HepG2 (cell line): ENCODE measurements at regions not wholly inside any gene's neighbourhood (a gene's known extent, or its start where the extent isn't known, plus 50 kb on each side); places are given as distances from the start of the nearest gene placed in this dataset.

Experiments used
- ATAC-seq: fragments of 200-7000 bp; cut with Tn5 transposase; 3 replicates; pipeline ENCODE4 v1.9.1; 2020; ENCODE audit warnings: mild to moderate bottlenecking, moderate library complexity
- BruUV-seq: library from RNA; stranded (reverse); fragments of 400-500 nt; replicated peaks from 2 replicates; lab custom pipeline; 2021; lab: Mats Ljungman, UMichigan
- CTCF ChIA-PET: fragments of 300-600 bp; formaldehyde crosslinking; extraction: SDS; loops from one replicate; lab custom pipeline; 2021; ENCODE audit warnings: low total read pairs, inconsistent platforms, low intra/inter-chr PET ratio; lab: Yijun Ruan, JAX
- POLR2A ChIA-PET: fragments of 350-600 bp; sonication (Branson Sonifier 250); formaldehyde crosslinking; loops from one replicate; lab custom pipeline; 2020; ENCODE audit warnings: antibody characterized with exemption, inconsistent platforms; lab: Yijun Ruan, JAX
- DNase-seq: peaks from one replicate; pipeline ENCODE4 v3.0.0-alpha.2; 2015; ENCODE audit warnings: low spot score
- FAIRE-seq: peaks from 3 replicates; lab custom pipeline; 2011; peaks lifted over from hg19 to GRCh38; lab: Jason Lieb, UNC
- H2AFZ ChIP-seq: one replicate; pipeline ENCODE4 v1.6.1; 2011; ENCODE audit warnings: low read length, inconsistent platforms
- H3K27ac ChIP-seq: fragments of 300-600 bp; 3 replicates; pipeline ENCODE4 v1.8.0; 2011; ENCODE audit warnings: mixed run types, mild to moderate bottlenecking, mixed read lengths, low read length, inconsistent platforms; ENCODE audit not compliant: insufficient read depth; ENCODE audit errors: extremely low read length
- H3K27me3 ChIP-seq, 2 experiments: fragments of 200-600 bp in 1 of 2; 2 replicates in 1 of 2; 3 replicates in 1 of 2; pipeline versions ENCODE4 v1.6.0 to v1.8.0; 2011; ENCODE audit warnings: low read length in 2 of 2, mild to moderate bottlenecking in 2 of 2, moderate library complexity in 2 of 2, inconsistent platforms in 1 of 2; ENCODE audit not compliant: insufficient read depth in 2 of 2, control insufficient read depth in 1 of 2
- H3K36me3 ChIP-seq, 2 experiments: fragments of 200-600 bp in 1 of 2; replicated peaks in 1 of 2; 2 replicates in 1 of 2; 3 replicates in 1 of 2; pipeline versions ENCODE4 v1.5.1 to v1.8.0; 2011; ENCODE audit warnings: low read length in 2 of 2, inconsistent platforms in 1 of 2; ENCODE audit not compliant: insufficient read depth in 2 of 2, control insufficient read depth in 1 of 2
- H3K4me1 ChIP-seq: 2 replicates; pipeline ENCODE4 v1.5.1; 2012; ENCODE audit warnings: low read length, inconsistent platforms; ENCODE audit not compliant: insufficient read depth
- H3K4me2 ChIP-seq: 2 replicates; pipeline ENCODE4 v1.6.0; 2011; ENCODE audit warnings: low read depth, low read length, inconsistent platforms
- H3K4me3 ChIP-seq, 3 experiments: fragments of 200-600 bp in 1 of 3; sonication (generic), shearing (Covaris generic) in 1 of 3; replicated peaks in 1 of 3; 2 replicates each; pipeline ENCODE4 v1.5.1; 2011 to 2016; ENCODE audit warnings: low read length in 3 of 3, inconsistent platforms in 2 of 3, low read depth in 2 of 3, mild to moderate bottlenecking in 2 of 3, control low read depth in 1 of 3, mixed read lengths in 1 of 3; ENCODE audit not compliant: insufficient read depth in 1 of 3
- H3K79me2 ChIP-seq: one replicate; pipeline ENCODE4 v1.6.1; 2011; ENCODE audit warnings: low read length, inconsistent platforms; ENCODE audit not compliant: insufficient read depth
- H3K9ac ChIP-seq: 2 replicates; pipeline ENCODE4 v1.6.0; 2011; ENCODE audit warnings: mild to moderate bottlenecking, low read depth, low read length, inconsistent platforms; ENCODE audit not compliant: insufficient read depth
- H3K9me3 ChIP-seq: 2 replicates; pipeline ENCODE4 v1.5.1; 2012; ENCODE audit warnings: mild to moderate bottlenecking, low read length
- H4K20me1 ChIP-seq: 2 replicates; pipeline ENCODE4 v1.6.0; 2011; ENCODE audit warnings: inconsistent platforms, mild to moderate bottlenecking, low read length, moderate library complexity; ENCODE audit not compliant: insufficient read depth
- DMAP1 ChIP-seq: IDR thresholded peaks from 2 replicates; pipeline ENCODE4 v1.6.1; 2016
- DRAP1 ChIP-seq: IDR thresholded peaks from 2 replicates; pipeline ENCODE4 v1.6.1; 2016; ENCODE audit warnings: missing genetic modification reagents, missing compliant biosample characterization
- EEA1 ChIP-seq: sonication (generic); formaldehyde crosslinking; IDR thresholded peaks from 2 replicates; pipeline ENCODE4 v1.5.1; 2020; ENCODE audit warnings: mild to moderate bottlenecking, missing genetic modification reagents, borderline replicate concordance
- JDP2 ChIP-seq: sonication (generic); formaldehyde crosslinking; IDR thresholded peaks from 2 replicates; pipeline ENCODE4 v1.8.1; 2022; ENCODE audit warnings: missing genetic modification reagents, borderline replicate concordance
- MAFG ChIP-seq: sonication (generic); formaldehyde crosslinking; IDR thresholded peaks from 2 replicates; pipeline ENCODE4 v1.5.1; 2020; ENCODE audit warnings: mild to moderate bottlenecking, missing genetic modification reagents
- SAFB2 ChIP-seq: sonication (generic); formaldehyde crosslinking; IDR thresholded peaks from 2 replicates; pipeline ENCODE4 v1.5.1; 2020; ENCODE audit warnings: missing genetic modification reagents, low read depth, mild to moderate bottlenecking, borderline replicate concordance
- SKI ChIP-seq: fragments of 450-650 bp; IDR thresholded peaks from one replicate; pipeline ENCODE4 v1.6.1; 2018; ENCODE audit warnings: mild to moderate bottlenecking; ENCODE audit not compliant: partially characterized antibody
- USF2 ChIP-seq, 2 experiments: sonication (generic) in 1 of 2; formaldehyde crosslinking in 1 of 2; IDR thresholded peaks; 2 replicates each; pipeline versions ENCODE4 v1.5.1 to v1.6.1; 2011 to 2020; ENCODE audit warnings: borderline replicate concordance in 1 of 2, low read depth in 1 of 2, low read length in 1 of 2, mild to moderate bottlenecking in 1 of 2, missing genetic modification reagents in 1 of 2, moderate library complexity in 1 of 2
- ZNF20 ChIP-seq: sonication (generic); formaldehyde crosslinking; IDR thresholded peaks from 2 replicates; pipeline ENCODE4 v1.4.0; 2020; ENCODE audit warnings: mild to moderate bottlenecking, moderate library complexity, missing genetic modification reagents
- ZNF232 ChIP-seq: sonication (generic); formaldehyde crosslinking; IDR thresholded peaks from 2 replicates; pipeline ENCODE4 v1.4.0; 2020; ENCODE audit warnings: missing genetic modification reagents, borderline replicate concordance
- ZNF326 ChIP-seq: sonication (generic); formaldehyde crosslinking; IDR thresholded peaks from 2 replicates; pipeline ENCODE4 v1.4.0; 2020; ENCODE audit warnings: missing genetic modification reagents, borderline replicate concordance
- ZNF543 ChIP-seq: sonication (generic); formaldehyde crosslinking; IDR thresholded peaks from 2 replicates; pipeline ENCODE4 v1.4.0; 2020; ENCODE audit warnings: mild to moderate bottlenecking, missing genetic modification reagents
- ZNF605 ChIP-seq: sonication (generic); formaldehyde crosslinking; IDR thresholded peaks from 2 replicates; pipeline ENCODE4 v1.8.0; 2022; ENCODE audit warnings: mild to moderate bottlenecking, missing genetic modification reagents
- WGBS: methylation state at CpG from one replicate; pipeline ENCODE4 v1.1.6; 2017; ENCODE audit warnings: low lambda C conversion rate; 5-methylcytosine and 5-hydroxymethylcytosine counted together
- in situ Hi-C: cut with HindIII; loops from 2 replicates; pipeline ENCODE4 v1.10.0; 2017; ENCODE audit warnings: low pct_unique_long_range_greater_than_20kb; ENCODE audit not compliant: extremely low pct_ligation_motif_present
- intact Hi-C: fragments of 100-400 bp; cut with micrococcal nuclease; formaldehyde crosslinking; loops from one replicate; pipeline ENCODE4 v1.10.0; 2022; ENCODE audit not compliant: unreplicated experiment

GRCh38 chr7:9349625-9350024 lies 916.2 kb downstream of the NXPH1 start:
- H3K4me3 ChIP-seq, result no peak overlapping the region
- H3K27me3 ChIP-seq, result no peaks in the 10 kb centered on the region
- ChIA-PET POLR2A (no interaction called here), CTCF (no interaction called here)
- H2AFZ ChIP-seq, result no peak overlapping the region
- TF ChIP-seq ZNF605 (CRISPR knock-in tag) (no peak), DMAP1 (no peak), ZNF326 (CRISPR knock-in tag) (no peak), ZNF232 (CRISPR knock-in tag) (no peak), JDP2 (CRISPR knock-in tag) (no peak), MAFG (no peak), ZNF20 (CRISPR knock-in tag) (no peak), ZNF543 (CRISPR knock-in tag) (no peak), SAFB2 (CRISPR knock-in tag) (no peak), EEA1 (CRISPR knock-in tag) (no peak), SKI (no peak), DRAP1 (CRISPR knock-in tag) (no peak), USF2 (IDR thresholded peaks at IDR 0.05; ENCODE audit: low read depth, low read length) (no peak), USF2 (CRISPR knock-in tag; IDR thresholded peaks at IDR 0.05; ENCODE audit: borderline replicate concordance) (no peak)
- H3K9me3 ChIP-seq, result peaks cover 39% of the 10 kb centered on the region
- 9% methylated on average over 3 of the region's 3 CpGs for WGBS
- H3K36me3 ChIP-seq, result no peaks in the 10 kb centered on the region
- DNase-seq (no peak), ATAC-seq (no peak), FAIRE-seq (no peak)
- in situ Hi-C loops, result no loop called here
- H3K27ac ChIP-seq, result no peak overlapping the region
- BruUV-seq, result no TSS peak
- H3K4me2 ChIP-seq, result no peak overlapping the region
- no peaks in the 10 kb centered on the region for H3K79me2 ChIP-seq
- no peaks in the 10 kb centered on the region for H4K20me1 ChIP-seq
- no peaks in the 10 kb centered on the region for H3K4me1 ChIP-seq
- no peak overlapping the region for H3K9ac ChIP-seq
- intact Hi-C loops, result no loop called here
